ENCODE measurements at regions not wholly inside any gene's neighbourhood (a gene's known extent, or its start where the extent isn't known, plus 50 kb on each side); places are given as distances from the start of the nearest gene placed in this dataset.
"Not testable (repeated sequence)": the region's sequence is repeated elsewhere in the genome, so short reads cannot be mapped to it uniquely, and the experiment has no call there.

GRCh38 chr4:115178687-115179086 is 65.3 kb upstream of the NDST4 start:
- H3K27me3 ChIP-seq (ENCODE audit: control insufficient read depth, insufficient read depth, low read length, poor library complexity, severe bottlenecking); H3K4me1 ChIP-seq (ENCODE audit: control insufficient read depth, insufficient read depth, low read length); H3K27ac ChIP-seq (ENCODE audit: insufficient read depth, low read depth, low read length, poor library complexity, severe bottlenecking); H3K4me3 ChIP-seq (ENCODE audit: insufficient read depth, low read depth, low read length); H3K9me3 ChIP-seq (ENCODE audit: control insufficient read depth, low read length); H3K36me3 ChIP-seq (ENCODE audit: control insufficient read depth, insufficient read depth, low read length): not testable (repeated sequence)
- WGBS, 2 experiments: 93 to 96% methylated on average over 15 of the region's 15 CpGs

DNA sequence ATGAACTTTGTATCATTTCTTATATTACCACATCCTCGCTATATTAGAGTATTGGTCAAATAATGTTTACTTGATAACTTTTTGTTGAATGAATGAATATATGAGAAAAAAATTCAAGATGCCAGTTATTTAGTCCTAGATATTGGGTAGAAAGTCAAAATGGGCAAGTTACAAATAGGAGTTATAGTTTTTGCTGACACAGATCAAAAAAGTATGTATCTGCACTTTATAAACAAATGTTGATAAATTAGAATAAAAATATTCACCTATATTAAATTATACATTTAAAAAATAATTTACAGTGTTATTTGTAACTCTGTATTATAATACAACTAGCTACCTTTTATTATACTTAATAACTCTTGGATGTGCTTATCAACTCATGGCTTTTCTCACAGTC is 57.8 kb upstream of the NDST4 start:
- WGBS, 2 experiments: no CpG with 5 or more reads among the region's 1 CpG
- Histone ChIP-seq H3K4me3 (ENCODE audit: insufficient read depth, low read depth, low read length) (no peak overlapping the region), H3K4me1 (ENCODE audit: control insufficient read depth, insufficient read depth, low read length) (no peaks in the 10 kb centered on the region), H3K36me3 (ENCODE audit: control insufficient read depth, insufficient read depth, low read length) (no peaks in the 10 kb centered on the region), H3K27me3 (ENCODE audit: control insufficient read depth, insufficient read depth, low read length, poor library complexity, severe bottlenecking) (no peaks in the 10 kb centered on the region), H3K9me3 (ENCODE audit: control insufficient read depth, low read length) (no peaks in the 10 kb centered on the region), H3K27ac (ENCODE audit: insufficient read depth, low read depth, low read length, poor library complexity, severe bottlenecking) (no peak overlapping the region)

- no peaks in the 10 kb centered on the region for H3K9me3 ChIP-seq (ENCODE audit: control insufficient read depth, low read length)
- no peaks in the 10 kb centered on the region for H3K36me3 ChIP-seq (ENCODE audit: control insufficient read depth, insufficient read depth, low read length)
- no peak overlapping the region for H3K27ac ChIP-seq (ENCODE audit: insufficient read depth, low read depth, low read length, poor library complexity, severe bottlenecking)
- H3K27me3 ChIP-seq (ENCODE audit: control insufficient read depth, insufficient read depth, low read length, poor library complexity, severe bottlenecking): no peaks in the 10 kb centered on the region
- H3K4me3 ChIP-seq (ENCODE audit: insufficient read depth, low read depth, low read length): no peak overlapping the region
- no peaks in the 10 kb centered on the region for H3K4me1 ChIP-seq (ENCODE audit: control insufficient read depth, insufficient read depth, low read length)
Observed at GRCh38 chr4:115165503-115165902, 52.1 kb upstream of the NDST4 start.

All from ectodermal cell (in vitro differentiated cells).